ENCODE measurements at regions not wholly inside any gene's neighbourhood (a gene's known extent, or its start where the extent isn't known, plus 50 kb on each side); places are given as distances from the start of the nearest gene placed in this dataset.

DNA sequence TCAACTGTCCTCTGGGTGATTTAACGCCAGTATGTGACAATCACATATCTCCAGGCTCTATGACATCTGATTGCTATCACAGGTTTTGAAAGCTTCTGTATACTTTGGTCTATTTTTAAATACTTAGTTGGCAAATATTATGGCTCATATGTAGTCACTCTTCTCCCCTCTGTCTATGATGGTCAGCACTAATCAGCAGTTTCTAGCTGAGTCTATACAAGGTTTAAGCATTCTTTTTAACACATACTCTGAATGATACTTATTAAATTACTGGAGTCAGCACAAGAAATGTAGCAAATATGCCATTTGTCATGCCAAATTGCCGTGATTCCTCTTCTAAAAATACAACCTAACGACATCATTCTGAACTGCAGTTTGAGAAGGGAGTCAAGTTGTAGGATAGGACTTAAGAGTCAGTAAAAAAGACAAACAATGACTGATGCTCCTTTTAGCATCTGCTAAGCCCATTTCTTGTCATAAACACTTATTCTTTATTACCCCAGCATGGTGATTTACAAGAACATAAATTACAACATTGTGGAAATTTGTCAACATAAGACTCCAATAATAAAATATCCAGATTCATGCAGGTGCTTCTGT, 947.8 kb downstream of the XPNPEP1 start:
- H3K9ac ChIP-seq = no peak overlapping the region
- TF ChIP-seq CTCF (conservative IDR thresholded peaks at IDR 0.05; ENCODE audit: low read depth, low read length) = no peak
- H4K20me1 ChIP-seq (ENCODE audit: insufficient read depth) = no peaks in the 10 kb centered on the region
- no peak overlapping the region for H3K27ac ChIP-seq
- no peak overlapping the region for H2AFZ ChIP-seq (ENCODE audit: low read depth)
- no peak overlapping the region for H3K4me3 ChIP-seq (IDR thresholded peaks at IDR 0.05; ENCODE audit: insufficient read depth, low read depth, low read length)
- no peak overlapping the region for H3K4me2 ChIP-seq
- H3K4me1 ChIP-seq (ENCODE audit: low read depth, poor library complexity, severe bottlenecking) = no peaks in the 10 kb centered on the region
- no peaks in the 10 kb centered on the region for H3K36me3 ChIP-seq (ENCODE audit: insufficient read depth)
- no peaks in the 10 kb centered on the region for H3K79me2 ChIP-seq (ENCODE audit: insufficient read depth, low read depth)
- no peaks in the 10 kb centered on the region for H3K27me3 ChIP-seq (ENCODE audit: insufficient read depth, low read depth)

DNA sequence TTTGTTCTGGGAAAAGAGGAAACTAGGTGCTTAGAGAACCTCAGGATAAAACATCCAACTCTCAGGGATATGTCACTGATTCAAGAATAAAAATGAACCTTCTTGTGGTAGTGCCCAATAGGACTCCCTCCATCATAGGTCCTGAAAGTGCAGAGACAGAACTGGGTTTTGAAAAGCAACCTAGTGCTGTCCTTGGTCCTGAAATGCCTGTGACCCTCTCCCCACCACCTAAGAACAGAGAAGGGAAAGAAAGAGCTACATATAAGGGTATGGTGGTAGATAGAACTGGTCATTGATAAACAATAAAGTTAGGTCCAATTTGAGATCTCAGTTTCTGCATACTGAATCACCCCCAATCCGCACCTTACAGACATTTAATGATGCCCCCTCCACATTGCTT, 953.3 kb downstream of the XPNPEP1 start:
- no peak overlapping the region for H3K4me3 ChIP-seq (IDR thresholded peaks at IDR 0.05; ENCODE audit: insufficient read depth, low read depth, low read length)
- no peaks in the 10 kb centered on the region for H3K4me1 ChIP-seq (ENCODE audit: low read depth, poor library complexity, severe bottlenecking)
- TF ChIP-seq CTCF (conservative IDR thresholded peaks at IDR 0.05; ENCODE audit: low read depth, low read length) = no peak
- no peak overlapping the region for H3K9ac ChIP-seq
- no peak overlapping the region for H2AFZ ChIP-seq (ENCODE audit: low read depth)
- no peaks in the 10 kb centered on the region for H3K27me3 ChIP-seq (ENCODE audit: insufficient read depth, low read depth)
- no peaks in the 10 kb centered on the region for H3K36me3 ChIP-seq (ENCODE audit: insufficient read depth)
- H4K20me1 ChIP-seq (ENCODE audit: insufficient read depth) = no peaks in the 10 kb centered on the region
- H3K79me2 ChIP-seq (ENCODE audit: insufficient read depth, low read depth) = no peaks in the 10 kb centered on the region
- H3K4me2 ChIP-seq = no peak overlapping the region
- H3K27ac ChIP-seq = no peak overlapping the region

- no peak overlapping the region for H3K9ac ChIP-seq
- H3K27me3 ChIP-seq (ENCODE audit: insufficient read depth, low read depth) = no peaks in the 10 kb centered on the region
Measured at GRCh38 chr10:108966411-108966810, 956.9 kb downstream of the XPNPEP1 start.

DNA sequence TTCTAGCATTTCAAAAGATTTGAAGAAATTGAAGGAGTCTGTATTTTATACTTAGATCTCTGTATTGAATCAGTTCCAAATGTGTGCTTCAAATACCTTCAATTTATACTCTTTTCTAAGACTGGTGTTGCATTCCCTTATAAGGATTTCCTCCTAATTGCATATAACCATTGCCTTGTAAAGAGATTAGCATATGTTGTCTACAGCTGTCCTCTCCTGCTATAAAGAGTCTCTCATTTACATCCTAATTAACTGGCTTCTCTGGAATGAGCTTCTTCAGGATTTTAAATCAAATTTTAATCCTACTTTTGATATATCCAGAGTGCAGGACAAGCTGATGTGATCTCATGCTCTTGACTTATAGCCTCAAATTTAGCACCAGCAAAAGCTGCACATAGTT, 957.3 kb downstream of the XPNPEP1 start:
- no peak for TF ChIP-seq CTCF (conservative IDR thresholded peaks at IDR 0.05; ENCODE audit: low read depth, low read length)
- H3K27ac ChIP-seq = no peak overlapping the region
- no peaks in the 10 kb centered on the region for H3K36me3 ChIP-seq (ENCODE audit: insufficient read depth)
- H3K27me3 ChIP-seq (ENCODE audit: insufficient read depth, low read depth) = no peaks in the 10 kb centered on the region
- H3K4me2 ChIP-seq = no peak overlapping the region
- no peak overlapping the region for H2AFZ ChIP-seq (ENCODE audit: low read depth)
- no peak overlapping the region for H3K9ac ChIP-seq
- H3K4me1 ChIP-seq (ENCODE audit: low read depth, poor library complexity, severe bottlenecking) = no peaks in the 10 kb centered on the region
- H3K4me3 ChIP-seq (IDR thresholded peaks at IDR 0.05; ENCODE audit: insufficient read depth, low read depth, low read length) = no peak overlapping the region
- no peaks in the 10 kb centered on the region for H4K20me1 ChIP-seq (ENCODE audit: insufficient read depth)
- H3K79me2 ChIP-seq (ENCODE audit: insufficient read depth, low read depth) = no peaks in the 10 kb centered on the region

More at GRCh38 chr10:108966411-108966810, 956.9 kb downstream of the XPNPEP1 start:
- Histone ChIP-seq H3K27ac (no peak overlapping the region), H2AFZ (ENCODE audit: low read depth) (no peak overlapping the region), H3K79me2 (ENCODE audit: insufficient read depth, low read depth) (no peaks in the 10 kb centered on the region), H3K4me3 (IDR thresholded peaks at IDR 0.05; ENCODE audit: insufficient read depth, low read depth, low read length) (no peak overlapping the region), H3K4me2 (no peak overlapping the region), H3K4me1 (ENCODE audit: low read depth, poor library complexity, severe bottlenecking) (no peaks in the 10 kb centered on the region), H3K36me3 (ENCODE audit: insufficient read depth) (no peaks in the 10 kb centered on the region), H4K20me1 (ENCODE audit: insufficient read depth) (no peaks in the 10 kb centered on the region)
- TF ChIP-seq CTCF (conservative IDR thresholded peaks at IDR 0.05; ENCODE audit: low read depth, low read length) = no peak

Data from KMS-11 (cell line).